ENCODE measurements at regions not wholly inside any gene's neighbourhood (a gene's known extent, or its start where the extent isn't known, plus 50 kb on each side); places are given as distances from the start of the nearest gene placed in this dataset.
"Not testable (repeated sequence)": the region's sequence is repeated elsewhere in the genome, so short reads cannot be mapped to it uniquely, and the experiment has no call there.

DNA sequence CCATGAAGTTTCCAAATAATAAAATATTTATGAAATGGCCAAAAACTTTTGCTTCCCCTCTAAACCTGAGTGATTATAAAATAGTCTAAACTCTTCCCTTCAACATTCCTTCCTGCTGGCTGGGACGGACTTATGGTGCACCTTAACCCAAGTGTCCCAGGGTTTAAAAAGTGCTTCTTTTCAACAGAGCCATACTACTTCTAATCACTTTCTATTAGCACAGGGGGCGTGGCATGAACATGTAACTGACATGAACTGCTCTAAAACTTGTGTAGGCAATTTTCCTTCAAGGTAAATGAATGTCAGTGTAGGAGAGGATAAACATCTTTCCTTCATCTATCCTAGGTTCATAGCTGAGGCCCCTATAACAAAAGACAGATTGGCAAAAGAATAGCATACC is 163.6 kb upstream of the RIMS1 start:
- no peak for DNase-seq (ENCODE audit: low spot score)

DNA sequence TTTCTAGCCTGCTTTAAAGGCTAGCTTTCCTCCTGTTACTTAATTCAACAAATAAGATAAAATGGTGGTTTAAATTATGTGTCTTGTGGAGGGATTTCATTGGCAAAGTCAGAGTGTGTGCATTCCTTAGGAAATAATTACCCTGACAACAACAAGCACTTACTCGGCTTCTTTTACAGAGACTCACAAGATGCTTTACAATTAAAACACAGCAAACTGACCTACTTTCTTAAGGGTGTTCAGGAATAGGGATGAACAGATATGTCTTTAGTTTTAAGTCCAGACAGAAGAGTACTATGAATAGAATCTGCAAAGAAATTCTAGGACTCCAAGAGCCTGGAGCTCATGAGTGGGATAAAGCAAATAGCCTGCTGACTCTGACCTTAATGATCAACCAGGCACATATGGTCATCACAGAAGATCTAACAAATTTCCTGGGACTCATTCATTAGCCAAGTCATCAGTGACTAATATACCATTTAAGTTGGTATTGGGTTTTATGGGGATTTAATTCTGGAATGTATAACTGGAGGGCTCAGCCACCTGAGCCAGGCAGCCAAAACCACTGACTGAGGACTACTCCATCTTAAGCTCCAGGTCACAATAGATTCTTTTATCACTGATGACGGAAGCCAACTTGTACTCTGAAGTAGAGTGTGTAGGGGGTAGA is 161.8 kb upstream of the RIMS1 start:
- DNase-seq (ENCODE audit: low spot score): no peak

DNA sequence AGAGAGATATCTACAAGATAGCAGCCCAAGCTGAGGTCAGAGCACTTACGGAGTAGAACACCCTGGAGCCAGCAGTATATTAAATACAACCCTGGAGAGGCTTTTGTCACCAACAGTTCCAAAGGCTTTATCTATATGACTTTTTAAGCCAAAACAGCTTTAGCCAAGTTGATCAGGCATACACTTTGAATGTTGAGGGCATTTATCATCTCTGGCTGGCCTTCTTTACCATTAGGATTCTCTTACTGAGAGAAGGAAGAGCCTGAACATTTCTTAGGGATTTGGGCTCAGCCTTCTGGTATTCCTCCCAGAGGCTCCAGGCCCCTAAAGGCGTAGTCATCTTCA is 161.3 kb upstream of the RIMS1 start:
- no peak for DNase-seq (ENCODE audit: low spot score)

DNA sequence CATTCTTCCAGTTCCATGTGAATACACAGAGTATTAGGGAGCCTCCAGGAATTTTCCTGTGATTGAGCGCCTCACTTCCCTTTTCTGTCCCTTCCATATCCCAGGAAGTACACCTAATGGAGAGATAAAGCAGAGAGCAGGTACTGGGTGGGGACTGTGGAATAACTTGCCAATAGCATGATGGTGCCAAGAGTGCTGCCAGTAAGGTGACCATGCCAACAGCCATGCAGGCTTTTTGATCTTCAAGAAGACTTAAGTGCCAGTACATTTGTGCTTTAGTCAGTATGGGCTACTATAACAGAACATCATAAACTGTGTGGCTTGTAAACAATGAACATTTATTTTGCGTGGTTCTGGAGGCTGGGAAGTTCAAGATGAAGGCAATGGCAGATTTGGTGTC is 160.2 kb upstream of the RIMS1 start:
- DNase-seq (ENCODE audit: low spot score): no peak

DNA sequence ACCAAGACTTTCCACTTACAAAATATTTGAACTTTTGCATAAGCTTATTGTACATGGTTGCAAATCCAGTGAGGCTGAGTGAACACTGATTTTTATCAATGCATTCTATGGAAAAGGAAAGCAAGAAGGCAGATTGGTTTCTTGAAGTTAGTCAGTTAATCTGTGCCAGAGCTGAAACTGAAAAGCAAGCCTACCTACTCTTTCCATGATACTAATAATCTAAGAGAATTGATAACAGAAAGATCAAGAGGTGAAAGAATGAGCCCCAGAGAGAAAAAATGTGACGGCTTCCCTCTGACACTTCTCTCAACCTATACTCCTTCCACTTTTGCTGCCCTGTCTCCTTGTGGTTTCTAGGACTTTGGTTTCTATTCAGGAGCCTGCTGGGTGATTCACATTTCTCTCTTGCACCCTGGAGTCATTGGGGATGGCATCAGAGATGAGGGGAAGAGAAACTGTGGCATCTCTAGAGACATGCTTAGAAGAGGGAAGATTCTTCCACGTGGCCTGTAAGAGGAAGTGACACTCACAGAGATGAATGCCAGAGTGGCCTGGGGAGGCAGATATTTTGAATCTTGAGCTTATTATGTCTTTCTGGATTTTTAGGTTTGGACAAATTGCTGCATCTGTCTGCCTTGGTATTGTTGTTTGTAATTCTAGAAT is 158.6 kb upstream of the RIMS1 start:
- DNase-seq (ENCODE audit: low spot score): no peak

DNA sequence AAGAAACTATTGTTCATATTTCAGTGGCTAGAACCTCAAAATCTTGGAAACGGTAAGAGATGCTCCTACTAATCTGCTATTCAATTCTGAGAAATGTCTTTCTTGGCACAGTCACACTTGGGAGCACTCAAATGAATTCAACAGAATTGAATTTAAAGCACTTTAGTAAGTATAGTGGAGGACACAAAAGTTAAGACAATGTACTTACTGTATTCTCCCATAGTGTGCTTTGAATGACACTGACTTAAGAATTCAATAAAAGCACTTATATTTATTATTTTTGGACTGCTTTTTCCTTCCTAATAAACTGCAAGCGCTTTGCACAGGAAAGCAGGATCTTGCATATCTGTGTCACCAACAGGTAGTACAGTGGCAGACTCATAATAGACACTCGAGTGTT is 156.1 kb upstream of the RIMS1 start:
- DNase-seq (ENCODE audit: low spot score): no peak

DNA sequence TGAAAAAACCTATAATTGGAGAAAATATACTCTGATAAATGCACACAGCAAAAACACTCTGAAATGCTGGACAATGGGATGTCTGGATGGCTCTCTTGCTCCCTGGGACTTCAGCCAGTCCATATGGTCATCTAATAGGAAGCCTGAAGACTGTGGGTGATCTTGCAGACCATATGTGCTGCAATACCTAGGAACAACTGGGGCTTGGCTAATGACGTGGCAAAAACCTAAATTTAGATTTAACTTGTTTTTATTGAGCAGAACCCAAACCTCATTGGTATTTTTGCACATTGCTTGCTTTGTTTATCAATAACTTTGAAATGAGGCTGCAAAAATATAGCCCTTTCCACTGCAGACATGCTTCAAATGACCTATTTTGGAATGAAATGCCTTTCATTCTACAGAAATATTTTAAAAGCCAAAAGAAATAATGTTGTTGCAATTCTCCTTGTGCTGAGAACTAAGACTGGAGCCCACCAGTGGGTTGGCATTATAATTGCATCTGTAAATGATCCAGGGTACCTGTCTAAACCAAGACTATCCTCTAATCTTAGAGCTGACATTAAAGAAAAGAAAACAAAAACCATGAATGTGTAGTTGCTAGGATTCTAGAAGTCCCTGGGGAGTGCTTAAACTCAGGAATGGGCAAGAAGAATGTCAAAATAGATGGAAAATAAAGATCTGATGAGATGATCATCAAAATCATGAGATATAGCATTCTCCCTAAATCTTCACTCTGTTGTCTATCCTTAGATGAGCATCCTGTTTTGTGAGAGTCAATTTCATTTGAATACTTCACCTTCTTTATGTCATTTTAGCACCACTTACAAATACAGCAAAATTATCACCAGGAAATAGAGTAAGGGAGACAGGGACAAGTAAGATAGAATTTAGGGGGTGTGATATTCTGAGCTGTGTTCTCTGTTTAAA is 152.1 kb upstream of the RIMS1 start:
- DNase-seq (ENCODE audit: low spot score): no peak

DNA sequence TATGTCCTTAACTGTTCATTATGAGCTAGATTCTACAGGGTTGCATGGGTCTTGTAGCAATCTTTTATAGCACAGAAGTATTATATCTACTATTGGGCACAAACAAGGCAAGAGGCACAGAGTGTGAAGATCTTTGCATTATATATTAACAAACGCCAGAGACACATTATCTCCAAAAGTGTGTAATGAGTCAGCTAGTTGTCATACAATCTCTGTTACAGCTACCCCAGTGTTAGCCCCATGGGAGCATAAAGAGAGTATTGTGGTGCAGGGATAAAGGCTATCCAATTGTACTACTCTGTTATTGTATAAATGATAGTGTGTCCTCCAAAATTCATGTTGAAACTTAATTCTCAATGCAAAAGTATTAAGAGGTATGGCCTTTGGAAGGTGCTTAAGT is 148.4 kb upstream of the RIMS1 start:
- no peak for DNase-seq (ENCODE audit: low spot score)

DNA sequence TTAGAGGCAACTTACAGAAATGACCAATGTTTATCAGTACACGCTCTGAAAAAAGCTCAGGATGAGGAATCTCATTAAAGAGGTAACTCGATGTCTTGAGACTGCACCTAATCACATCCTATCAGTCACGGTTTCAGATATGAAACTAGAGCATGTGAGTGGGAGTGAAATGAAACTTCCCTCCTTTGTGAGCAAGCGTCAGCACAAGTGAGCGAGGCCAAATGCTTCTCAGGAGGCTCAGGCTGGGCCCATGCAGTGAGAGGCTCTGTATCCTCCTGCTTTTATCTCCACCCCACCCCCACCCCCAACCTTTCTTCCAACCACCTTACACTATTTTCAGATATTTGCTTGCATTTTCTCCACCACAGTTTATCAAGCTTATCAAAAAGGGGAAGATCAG is 140.8 kb upstream of the RIMS1 start:
- DNase-seq (ENCODE audit: low spot score): no peak

DNA sequence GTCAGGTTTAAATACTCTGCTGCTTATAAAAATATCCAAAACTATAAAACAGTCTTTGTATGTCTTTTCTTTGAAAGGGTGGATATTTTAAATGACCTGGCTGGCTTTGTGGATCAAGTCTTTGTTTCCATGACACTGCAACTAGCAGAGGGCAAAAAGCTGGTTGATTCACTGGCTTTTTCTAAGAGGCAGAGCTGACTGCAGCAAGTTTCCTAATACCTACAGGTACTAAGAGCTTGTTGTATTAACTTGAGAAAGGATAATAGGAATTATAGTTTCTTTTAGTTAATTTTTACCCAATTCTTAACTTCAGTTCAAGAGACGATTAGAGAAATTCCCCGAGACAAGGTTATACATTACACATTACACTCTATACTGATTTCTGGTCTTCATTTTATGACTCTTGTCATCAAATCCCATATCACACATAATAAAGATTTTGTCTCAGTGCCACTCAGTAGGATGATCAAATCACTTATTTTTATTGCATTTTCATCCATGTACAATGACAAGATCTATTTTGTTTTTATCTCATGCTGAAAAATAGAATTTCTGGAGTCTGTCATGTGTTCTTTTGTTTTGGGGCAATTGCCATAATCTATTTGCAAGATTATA is 120.1 kb upstream of the RIMS1 start:
- DNase-seq (ENCODE audit: low spot score): no peak

DNA sequence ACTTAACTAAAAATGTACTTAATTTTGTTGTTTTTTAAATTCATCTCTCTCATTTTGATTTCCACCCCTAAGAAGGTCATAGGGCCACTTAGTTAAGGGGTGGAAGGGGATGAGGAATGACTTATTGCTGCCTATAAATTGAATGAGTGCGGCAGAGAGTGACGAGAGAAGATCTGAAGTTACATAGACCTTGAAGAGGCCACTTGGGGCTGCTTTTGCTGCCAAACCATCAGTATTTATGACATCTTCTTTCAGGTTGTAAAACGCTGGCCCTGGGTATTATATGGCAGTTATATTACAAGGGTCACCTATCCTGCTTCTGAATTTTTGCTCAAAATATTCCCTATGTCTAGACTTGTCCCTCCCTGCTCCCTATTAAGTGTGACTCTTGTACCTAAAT is 119.6 kb upstream of the RIMS1 start:
- no peak for DNase-seq (ENCODE audit: low spot score)

DNA sequence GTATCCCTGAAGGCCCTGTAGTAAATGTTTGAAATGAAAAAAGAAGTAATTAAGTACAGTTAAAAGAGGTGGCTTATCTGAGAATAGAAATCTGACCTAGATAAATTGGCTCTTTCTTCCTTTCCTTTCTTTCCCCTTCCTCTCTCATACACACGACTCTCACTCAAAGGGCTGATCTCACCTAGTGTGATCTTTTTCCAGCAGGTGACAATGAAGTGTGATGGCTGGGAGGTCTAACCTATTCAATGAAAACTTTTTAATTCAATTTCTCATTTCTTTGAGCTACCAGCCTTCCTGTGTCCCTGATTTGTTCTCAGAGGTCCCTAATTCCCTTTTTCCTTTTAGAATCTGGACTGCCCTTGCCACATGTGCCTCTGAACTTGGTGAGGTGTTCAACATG is 118.0 kb upstream of the RIMS1 start:
- no peak for DNase-seq (ENCODE audit: low spot score)

DNA sequence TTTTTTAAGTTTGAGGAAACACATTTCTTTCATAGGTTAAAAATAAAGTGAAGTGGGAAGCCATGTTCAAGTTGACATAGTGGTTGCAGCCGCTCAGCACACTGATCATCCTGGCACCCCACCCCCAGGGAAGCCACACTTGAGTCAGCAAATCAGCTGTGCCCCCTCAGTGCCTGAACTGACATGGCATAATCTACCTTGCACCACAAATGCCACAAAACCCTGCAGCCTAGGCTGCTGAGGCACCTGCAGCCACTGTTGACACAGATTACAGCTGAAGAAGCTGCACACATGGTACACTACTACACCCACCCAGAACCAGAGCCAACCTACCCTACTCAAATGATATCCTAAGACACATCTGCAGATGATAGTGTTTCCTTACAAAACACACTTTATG is 77.5 kb upstream of the RIMS1 start:
- DNase-seq (ENCODE audit: low spot score): no peak

DNA sequence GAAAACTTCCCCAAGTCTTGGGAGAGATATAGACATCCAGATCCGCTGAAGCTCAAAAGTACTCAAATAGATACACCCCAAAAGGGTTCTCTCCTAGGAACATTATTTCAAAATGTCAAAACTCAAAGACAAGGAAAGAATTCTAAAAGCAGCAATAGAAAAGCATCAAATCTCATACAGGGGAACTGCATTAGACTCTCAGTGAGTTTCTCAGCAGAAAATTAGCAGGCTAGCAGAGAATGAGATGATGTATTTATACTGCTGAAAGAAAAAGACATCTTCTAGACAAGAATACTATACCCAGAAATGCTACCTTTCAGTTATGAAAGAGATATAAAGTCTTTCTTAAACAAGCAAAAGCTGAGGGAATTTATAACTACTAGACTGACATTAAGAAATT is 75.5 kb upstream of the RIMS1 start:
- no peak for DNase-seq (ENCODE audit: low spot score)

DNA sequence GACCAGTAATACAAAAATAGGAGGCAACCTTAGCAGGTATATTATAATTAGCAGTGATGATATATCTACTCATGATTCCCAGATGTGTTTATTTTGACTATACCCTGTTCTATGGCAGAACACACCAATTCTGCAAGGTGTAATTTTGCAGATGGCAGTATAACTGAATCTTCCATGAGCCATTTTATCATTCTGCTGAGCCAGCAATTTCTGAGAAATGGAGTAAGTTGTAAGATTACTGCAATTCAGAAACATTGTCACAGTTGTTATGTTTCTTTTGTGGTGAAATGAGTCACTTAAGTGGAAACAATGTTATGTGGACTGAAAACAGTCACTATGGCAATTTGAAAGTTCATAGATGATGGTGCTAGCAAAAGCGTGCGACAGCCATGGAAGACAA is 63.7 kb upstream of the RIMS1 start:
- no peak for DNase-seq (ENCODE audit: low spot score)

DNA sequence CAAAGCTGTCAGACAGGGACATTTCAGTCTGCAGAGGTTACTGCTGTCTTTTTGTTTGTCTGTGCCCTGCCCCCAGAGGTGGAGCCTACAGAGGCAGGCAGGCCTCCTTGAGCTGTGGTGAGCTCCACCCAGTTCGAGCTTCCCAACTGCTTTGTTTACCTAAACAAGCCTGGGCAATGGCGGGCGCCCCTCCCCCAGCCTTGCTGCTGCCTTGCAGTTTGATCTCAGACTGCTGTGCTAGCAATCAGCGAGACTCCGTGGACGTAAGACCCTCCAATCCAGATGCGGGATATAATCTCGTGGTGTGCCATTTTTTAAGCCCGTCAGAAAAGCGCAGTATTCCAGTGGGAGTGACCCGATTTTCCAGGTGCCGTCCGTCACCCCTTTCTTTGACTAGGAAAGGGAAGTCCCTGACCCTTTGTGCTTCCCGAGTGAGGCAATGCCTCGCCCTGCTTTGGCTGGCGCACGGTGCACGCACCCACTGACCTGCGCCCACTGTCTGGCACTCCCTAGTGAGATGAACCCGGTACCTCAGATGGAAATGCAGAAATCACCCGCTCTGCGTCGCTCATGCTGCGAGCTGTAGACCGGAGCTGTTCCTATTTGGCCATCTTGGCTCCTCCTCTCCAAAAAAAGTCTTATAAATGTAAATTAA is 54.1 kb upstream of the RIMS1 start:
- DNase-seq (ENCODE audit: low spot score): not testable (repeated sequence)
